ENCODE measurements at regions not wholly inside any gene's neighbourhood (a gene's known extent, or its start where the extent isn't known, plus 50 kb on each side); places are given as distances from the start of the nearest gene placed in this dataset.

DNA sequence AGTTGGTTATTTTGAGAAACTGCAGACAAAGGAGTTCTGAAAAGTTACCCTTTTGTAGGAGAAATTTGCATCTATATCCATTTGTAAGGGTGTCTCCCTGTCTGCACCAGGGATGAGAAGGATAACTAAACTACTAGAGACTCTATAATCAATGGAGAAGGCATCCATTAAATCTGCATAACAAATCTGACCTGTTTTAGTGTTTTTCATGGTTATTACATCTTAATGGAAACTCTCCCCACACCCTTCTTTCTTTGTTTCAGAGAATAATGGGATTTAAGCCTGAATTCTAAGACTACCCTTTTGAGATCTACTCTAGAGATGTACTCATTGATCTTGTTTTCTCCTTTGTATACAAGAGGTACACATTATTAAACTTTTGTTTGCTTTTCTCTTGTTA, 82.0 kb upstream of the DAZL start:
- TF ChIP-seq, protein P1, sequence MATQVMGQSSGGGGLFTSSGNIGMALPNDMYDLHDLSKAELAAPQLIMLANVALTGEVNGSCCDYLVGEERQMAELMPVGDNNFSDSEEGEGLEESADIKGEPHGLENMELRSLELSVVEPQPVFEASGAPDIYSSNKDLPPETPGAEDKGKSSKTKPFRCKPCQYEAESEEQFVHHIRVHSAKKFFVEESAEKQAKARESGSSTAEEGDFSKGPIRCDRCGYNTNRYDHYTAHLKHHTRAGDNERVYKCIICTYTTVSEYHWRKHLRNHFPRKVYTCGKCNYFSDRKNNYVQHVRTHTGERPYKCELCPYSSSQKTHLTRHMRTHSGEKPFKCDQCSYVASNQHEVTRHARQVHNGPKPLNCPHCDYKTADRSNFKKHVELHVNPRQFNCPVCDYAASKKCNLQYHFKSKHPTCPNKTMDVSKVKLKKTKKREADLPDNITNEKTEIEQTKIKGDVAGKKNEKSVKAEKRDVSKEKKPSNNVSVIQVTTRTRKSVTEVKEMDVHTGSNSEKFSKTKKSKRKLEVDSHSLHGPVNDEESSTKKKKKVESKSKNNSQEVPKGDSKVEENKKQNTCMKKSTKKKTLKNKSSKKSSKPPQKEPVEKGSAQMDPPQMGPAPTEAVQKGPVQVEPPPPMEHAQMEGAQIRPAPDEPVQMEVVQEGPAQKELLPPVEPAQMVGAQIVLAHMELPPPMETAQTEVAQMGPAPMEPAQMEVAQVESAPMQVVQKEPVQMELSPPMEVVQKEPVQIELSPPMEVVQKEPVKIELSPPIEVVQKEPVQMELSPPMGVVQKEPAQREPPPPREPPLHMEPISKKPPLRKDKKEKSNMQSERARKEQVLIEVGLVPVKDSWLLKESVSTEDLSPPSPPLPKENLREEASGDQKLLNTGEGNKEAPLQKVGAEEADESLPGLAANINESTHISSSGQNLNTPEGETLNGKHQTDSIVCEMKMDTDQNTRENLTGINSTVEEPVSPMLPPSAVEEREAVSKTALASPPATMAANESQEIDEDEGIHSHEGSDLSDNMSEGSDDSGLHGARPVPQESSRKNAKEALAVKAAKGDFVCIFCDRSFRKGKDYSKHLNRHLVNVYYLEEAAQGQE (IDR thresholded peaks at IDR 0.05; ENCODE audit: insufficient read depth in 1 of 2, low read depth in 2 of 2, low read length in 1 of 2), result no peak
- no peak for TF ChIP-seq CTCF (IDR thresholded peaks at IDR 0.05)
- no peak for TF ChIP-seq POLR2AphosphoS5 (IDR thresholded peaks at IDR 0.05; ENCODE audit: low read depth, low read length)

Measured in Panc1 (cell line).